K562 (cell line): ENCODE measurements at regions not wholly inside any gene's neighbourhood (a gene's known extent, or its start where the extent isn't known, plus 50 kb on each side); places are given as distances from the start of the nearest gene placed in this dataset.

Experiments
- ATAC-seq: fragments of 200-7000 bp; cut with Tn5 transposase; 3 replicates; pipeline ENCODE4 v1.9.1; 2020; ENCODE audit warnings: moderate library complexity
- BruUV-seq: library from RNA; stranded (reverse); fragments of 400-500 nt; replicated peaks from 2 replicates; lab custom pipeline; 2021; lab: Mats Ljungman, UMichigan
- CTCF ChIA-PET: fragments of 300-600 bp; formaldehyde crosslinking; extraction: SDS; loops from one replicate; lab custom pipeline; 2021; ENCODE audit warnings: low intra/inter-chr PET ratio; lab: Yijun Ruan, JAX
- POLR2A ChIA-PET: fragments of 300-600, 350-650 bp; sonication (Branson Sonifier 250); formaldehyde crosslinking; extraction: SDS; loops from one replicate; lab custom pipeline; 2021; ENCODE audit warnings: antibody characterized with exemption, inconsistent platforms; lab: Yijun Ruan, JAX
- DNase-seq, 4 experiments: peaks; one replicate each; pipeline versions ENCODE4 v3.0.0 to v3.0.0-alpha.2; 2011 to 2018; ENCODE audit warnings: low spot score in 3 of 4, mixed read lengths in 3 of 4; ENCODE audit errors: extremely low read depth in 1 of 4
- FAIRE-seq: peaks from 2 replicates; lab custom pipeline; 2011; peaks lifted over from hg19 to GRCh38; lab: Jason Lieb, UNC
- H2AFZ ChIP-seq: 2 replicates; pipeline ENCODE4 v1.6.0; 2011; ENCODE audit warnings: low read depth, low read length, control low read depth, inconsistent platforms
- H3K27ac ChIP-seq: fragments of 200-600 bp; 3 replicates; pipeline ENCODE4 v1.8.0; 2011; ENCODE audit warnings: low read depth, mild to moderate bottlenecking, control low read depth, inconsistent platforms, low read length, moderate library complexity, mixed read lengths; ENCODE audit errors: extremely low read depth
- H3K27me3 ChIP-seq, 2 experiments: fragments of 300-600 bp in 1 of 2; 2 replicates in 1 of 2; 3 replicates in 1 of 2; pipeline versions ENCODE4 v1.6.0 to v1.8.0; 2011; ENCODE audit warnings: inconsistent platforms in 2 of 2, low read length in 2 of 2, mild to moderate bottlenecking in 1 of 2, mixed read lengths in 1 of 2, moderate library complexity in 1 of 2; ENCODE audit not compliant: control insufficient read depth in 2 of 2, insufficient read depth in 2 of 2
- H3K36me3 ChIP-seq: fragments of 300-600 bp; 3 replicates; pipeline ENCODE4 v1.8.0; 2011; ENCODE audit warnings: mild to moderate bottlenecking, low read length, inconsistent platforms; ENCODE audit not compliant: control insufficient read depth, insufficient read depth
- H3K4me1 ChIP-seq, 2 experiments: fragments of 200-600 bp in 1 of 2; replicated peaks in 1 of 2; 2 replicates in 1 of 2; 3 replicates in 1 of 2; pipeline versions ENCODE4 v1.5.1 to v1.8.0; 2011; ENCODE audit warnings: inconsistent platforms in 2 of 2, low read length in 2 of 2, mild to moderate bottlenecking in 1 of 2, mixed read lengths in 1 of 2, moderate library complexity in 1 of 2; ENCODE audit not compliant: control insufficient read depth in 2 of 2, insufficient read depth in 2 of 2
- H3K4me2 ChIP-seq: 2 replicates; pipeline ENCODE4 v1.6.1; 2011; ENCODE audit warnings: low read length, control low read depth, inconsistent platforms, mixed read lengths; ENCODE audit not compliant: insufficient read depth
- H3K4me3 ChIP-seq: fragments of 200-600 bp; sonication (generic), shearing (Covaris generic); 2 replicates; pipeline ENCODE4 v1.5.1; 2016; ENCODE audit warnings: control low read depth, inconsistent platforms
- H3K79me2 ChIP-seq: fragments of 200-600 bp; 3 replicates; pipeline ENCODE4 v1.8.0; 2011; ENCODE audit warnings: low read length, inconsistent platforms; ENCODE audit not compliant: control insufficient read depth, insufficient read depth
- H3K9ac ChIP-seq, 2 experiments: 2 replicates each; pipeline versions ENCODE4 v1.6.0 to v1.6.1; 2011; ENCODE audit warnings: low read depth in 2 of 2, low read length in 2 of 2, control low read depth in 1 of 2, inconsistent platforms in 1 of 2, mild to moderate bottlenecking in 1 of 2, mixed read lengths in 1 of 2; ENCODE audit not compliant: insufficient read depth in 1 of 2
- H3K9me1 ChIP-seq: one replicate; pipeline ENCODE4 v1.6.0; 2011; ENCODE audit warnings: inconsistent platforms, mild to moderate bottlenecking, low read length, moderate library complexity; ENCODE audit not compliant: control insufficient read depth, insufficient read depth
- H3K9me3 ChIP-seq: replicated peaks from 2 replicates; pipeline ENCODE4 v1.5.1; 2011; ENCODE audit warnings: low read depth, low read length, inconsistent platforms; ENCODE audit not compliant: control insufficient read depth, insufficient read depth
- H4K20me1 ChIP-seq: replicated peaks from 2 replicates; pipeline ENCODE4 v1.6.1; 2011; ENCODE audit warnings: low read length, inconsistent platforms, mixed read lengths; ENCODE audit not compliant: control insufficient read depth, insufficient read depth
- CREB5 ChIP-seq: fragments of 250-450 bp; sonication (Bioruptor Pico); IDR thresholded peaks from 2 replicates; pipeline ENCODE4 v1.5.0; 2020; ENCODE audit warnings: mild to moderate bottlenecking
- FOSL1 ChIP-seq: fragments of 200-800 bp; sonication (Bioruptor generic); conservative IDR thresholded peaks from 2 replicates; pipeline ENCODE4 v1.6.1; 2016; ENCODE audit warnings: missing genetic modification characterization, missing compliant biosample characterization
- HMGN3 ChIP-seq: IDR thresholded peaks from 2 replicates; pipeline ENCODE4 v1.6.1; 2011; ENCODE audit warnings: borderline replicate concordance, low read depth, mild to moderate bottlenecking, mixed read lengths, low read length; ENCODE audit not compliant: insufficient read length; ENCODE audit errors: extremely low read depth
- LEF1 ChIP-seq: fragments of 450-650 bp; IDR thresholded peaks from 2 replicates; pipeline ENCODE4 v1.6.1; 2016; ENCODE audit warnings: mild to moderate bottlenecking
- SRSF3 ChIP-seq: fragments of 200-400 bp; formaldehyde crosslinking; IDR thresholded peaks from 2 replicates; pipeline ENCODE4 v1.6.1; 2016; ENCODE audit warnings: mild to moderate bottlenecking, low read length, moderate library complexity; ENCODE audit not compliant: insufficient read depth
- TRIM25 ChIP-seq: fragments of 450-650 bp; IDR thresholded peaks from 2 replicates; pipeline ENCODE4 v1.7.0; 2016; ENCODE audit warnings: borderline replicate concordance
- ZNF436 ChIP-seq: fragments of 250-450, 450-650 bp; sonication (Bioruptor Pico); formaldehyde crosslinking; IDR thresholded peaks from 2 replicates; pipeline ENCODE4 v1.7.0; 2020; ENCODE audit warnings: mild to moderate bottlenecking
- WGBS: fragments of 100-300 bp; shearing (Covaris generic); methylation state at CpG from one replicate; pipeline ENCODE4 v1.1.6; 2016; ENCODE audit warnings: low coverage, mixed read lengths; ENCODE audit not compliant: insufficient coverage; ENCODE audit errors: missing lambda C conversion rate; 5-methylcytosine and 5-hydroxymethylcytosine counted together
- in situ Hi-C: fragments of 300-500 bp; cut with MboI; formaldehyde crosslinking; loops from 4 replicates; pipeline ENCODE4 v1.15.0; 2018; ENCODE audit warnings: inconsistent platforms, mixed read lengths
- intact Hi-C: fragments of 100-400 bp; cut with micrococcal nuclease; formaldehyde crosslinking; loops from 2 replicates; pipeline ENCODE4 v1.14.2; 2022
- TF ChIP-seq, protein P1 (sequence below): fragments of 450-650 bp; formaldehyde crosslinking; IDR thresholded peaks from 2 replicates; pipeline ENCODE4 v1.4.0; 2022; ENCODE audit warnings: missing genetic modification characterization

- ATAC-seq = no peak
- Histone ChIP-seq H3K9ac (no peak overlapping the region), H3K27ac (no peak overlapping the region)
- TF ChIP-seq CREB5 (no peak), LEF1 (no peak)
- TF ChIP-seq, all 486 proteins: peak for 0
- 0% methylated on average over 3 of the region's 3 CpGs for WGBS
- POLR2A ChIA-PET = no interaction called here
- Histone ChIP-seq H3K79me2 (no peaks in the 10 kb centered on the region), H2AFZ (no peak overlapping the region), H3K4me2 (no peak overlapping the region), H4K20me1 (no peaks in the 10 kb centered on the region), H3K9me1 (no peaks in the 10 kb centered on the region), H3K4me3 (no peak overlapping the region), H3K4me1 (no peaks in the 10 kb centered on the region), H3K9me3 (no peaks in the 10 kb centered on the region), H3K27me3 (no peaks in the 10 kb centered on the region), H3K36me3 (no peaks in the 10 kb centered on the region)
- BruUV-seq = no TSS peak
- in situ Hi-C loops = no loop called here
- CTCF ChIA-PET = no interaction called here
- intact Hi-C loops = no loop called here
- DNase-seq (no peak), FAIRE-seq (no peak)
Observed at GRCh38 chrX:8253096-8253495, 82.0 kb upstream of the VCX2 start.

DNA sequence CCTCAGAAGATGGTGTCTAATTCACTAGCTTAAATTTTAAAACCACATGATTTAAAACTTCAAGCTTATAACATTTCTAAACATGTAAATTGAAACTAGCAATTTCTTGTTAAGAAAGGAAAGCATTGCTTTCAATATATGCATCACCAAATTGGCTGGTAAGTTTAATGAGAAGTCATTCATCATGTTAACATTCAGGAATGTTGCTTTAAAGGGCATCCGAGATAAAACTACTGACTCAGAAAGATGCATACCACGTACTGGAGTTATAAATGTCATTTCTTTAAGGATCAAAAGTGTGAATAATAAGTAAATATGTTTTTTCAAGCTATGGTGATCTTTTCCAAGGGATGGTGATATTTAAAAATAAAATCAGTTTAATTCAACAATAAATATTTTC is 83.3 kb upstream of the VCX2 start:
- ChIA-PET POLR2A (no interaction called here), CTCF (no interaction called here)
- in situ Hi-C loops (no loop called here), intact Hi-C loops (no loop called here)
- Histone ChIP-seq H3K4me3 (no peak overlapping the region), H3K9ac (no peak overlapping the region), H3K27me3 (no peaks in the 10 kb centered on the region), H3K9me3 (no peaks in the 10 kb centered on the region), H4K20me1 (no peaks in the 10 kb centered on the region), H3K79me2 (no peaks in the 10 kb centered on the region), H2AFZ (no peak overlapping the region), H3K4me2 (no peak overlapping the region), H3K9me1 (no peaks in the 10 kb centered on the region), H3K36me3 (no peaks in the 10 kb centered on the region), H3K27ac (no peak overlapping the region), H3K4me1 (no peaks in the 10 kb centered on the region)
- ATAC-seq = no peak
- WGBS = 0% methylated on average over 2 of the region's 2 CpGs
- no peak for FAIRE-seq
- no TSS peak for BruUV-seq
- TF ChIP-seq SRSF3 (no peak), ZNF436 (no peak), HMGN3 (no peak), FOSL1 (no peak), TRIM25 (no peak)
- TF ChIP-seq, protein P1, sequence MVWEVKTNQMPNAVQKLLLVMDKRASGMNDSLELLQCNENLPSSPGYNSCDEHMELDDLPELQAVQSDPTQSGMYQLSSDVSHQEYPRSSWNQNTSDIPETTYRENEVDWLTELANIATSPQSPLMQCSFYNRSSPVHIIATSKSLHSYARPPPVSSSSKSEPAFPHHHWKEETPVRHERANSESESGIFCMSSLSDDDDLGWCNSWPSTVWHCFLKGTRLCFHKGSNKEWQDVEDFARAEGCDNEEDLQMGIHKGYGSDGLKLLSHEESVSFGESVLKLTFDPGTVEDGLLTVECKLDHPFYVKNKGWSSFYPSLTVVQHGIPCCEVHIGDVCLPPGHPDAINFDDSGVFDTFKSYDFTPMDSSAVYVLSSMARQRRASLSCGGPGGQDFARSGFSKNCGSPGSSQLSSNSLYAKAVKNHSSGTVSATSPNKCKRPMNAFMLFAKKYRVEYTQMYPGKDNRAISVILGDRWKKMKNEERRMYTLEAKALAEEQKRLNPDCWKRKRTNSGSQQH (CRISPR knock-in tag) = no peak
- no peak for DNase-seq
